Heart left ventricle (tissue), 13 donors: ENCODE measurements at regions not wholly inside any gene's neighbourhood (a gene's known extent, or its start where the extent isn't known, plus 50 kb on each side); places are given as distances from the start of the nearest gene placed in this dataset.

Experiments
- CTCF ChIP-seq, 12 donors: fragments of 200-600 bp; sonication (generic) in 4 of 12; IDR thresholded peaks; one replicate each; pipeline versions ENCODE4 v1.5.0 to v1.8.0; 2018 to 2022; ENCODE audit warnings: antibody characterized with exemption in 12 of 12, mild to moderate bottlenecking in 5 of 12
- POLR2A ChIP-seq, 2 donors: fragments of 450-650 bp; IDR thresholded peaks; one replicate each; pipeline ENCODE4 v1.6.1; 2017; ENCODE audit warnings: antibody characterized with exemption in 2 of 2, mild to moderate bottlenecking in 2 of 2, moderate library complexity in 2 of 2
- donor health status: ischemic (EF 13 %, LVEDD 7.1; RV severe dilation, severe dysfunction).
- donor health status: DM: no; HTN: yes; CAD: no.
- donor health status: DM: no; HTN: no; CAD: no.
- donor health status: ischemic (EF 25% LVEDD 6.9; RV normal size, moderate dysfunction).
- donor health status: ischemic (EF 25% LVEDD 5.7; RV mildly dilated, moderate dysfunction).
- donor health status: ischemic (EF 35%, LVEDD 5.7; RV mildly dilated, moderate dysfunction).
- donor health status: nonischemic (EF 11% LVEDD 7.7; RV severe dilation, severe dysfunction).
- donor health status: DM: yes; HTN: yes; CAD: no.
- donor health status: PGD.
- donor health status: ischemic (EF 29% LVEDD 5.4; RV normal size, mild dysfunction).
- donor health status: nonischemic (EF 23%, LVEDD 6.1; RV moderate dilation, normal function).

- no peak for TF ChIP-seq CTCF (IDR thresholded peaks at IDR 0.05)
- no peak for TF ChIP-seq POLR2A (IDR thresholded peaks at IDR 0.05)
Observed at GRCh38 chr1:209397371-209397770, 186.1 kb upstream of the CAMK1G start.
